ENCODE measurements at regions not wholly inside any gene's neighbourhood (a gene's known extent, or its start where the extent isn't known, plus 50 kb on each side); places are given as distances from the start of the nearest gene placed in this dataset.

GRCh38 chr2:220002699-220003098 is 375.3 kb downstream of the SLC4A3 start:
- no peak for TF ChIP-seq ELF4 (IDR thresholded peaks at IDR 0.05)
- TF ChIP-seq FOXM1 (IDR thresholded peaks at IDR 0.05; ENCODE audit: borderline replicate concordance), result no peak
- TF ChIP-seq NFRKB (IDR thresholded peaks at IDR 0.05), result no peak
- TF ChIP-seq FOXK2 (IDR thresholded peaks at IDR 0.05), result no peak
- no peak for TF ChIP-seq BHLHE40 (IDR thresholded peaks at IDR 0.05; ENCODE audit: borderline replicate concordance)
- no peak for TF ChIP-seq TARDBP (IDR thresholded peaks at IDR 0.05)

All from HEK293T (cell line).